DOHH2 (cell line): ENCODE measurements at regions not wholly inside any gene's neighbourhood (a gene's known extent, or its start where the extent isn't known, plus 50 kb on each side); places are given as distances from the start of the nearest gene placed in this dataset.
"Not testable (repeated sequence)": the region's sequence is repeated elsewhere in the genome, so short reads cannot be mapped to it uniquely, and the experiment has no call there.

ENCODE experiments used
- CTCF ChIP-seq: fragments of 200-600 bp; sonication (generic); IDR thresholded peaks from one replicate; pipeline ENCODE4 v1.5.1; 2014; ENCODE audit warnings: antibody characterized with exemption, mild to moderate bottlenecking, low read depth, low read length; ENCODE audit not compliant: poor library complexity, severe bottlenecking
- EZH2phosphoT487 ChIP-seq: fragments of 200-600 bp; sonication (generic); IDR thresholded peaks from 2 replicates; pipeline ENCODE4 v1.6.1; 2017; ENCODE audit warnings: borderline replicate concordance, mild to moderate bottlenecking, antibody characterized with exemption, low read length, moderate library complexity, mixed read lengths

- TF ChIP-seq CTCF, EZH2phosphoT487: not testable (repeated sequence)
These were observed 193.2 kb downstream of the OR2B2 start for GRCh38 chr6:27719039-27719438.
